GM21447 (cell line): ENCODE measurements at regions not wholly inside any gene's neighbourhood (a gene's known extent, or its start where the extent isn't known, plus 50 kb on each side); places are given as distances from the start of the nearest gene placed in this dataset.

ENCODE experiments used
- ATAC-seq: cut with Tn5 transposase; IDR thresholded peaks from one replicate; pipeline ENCODE4 v1.9.1; 2021; ENCODE audit not compliant: unreplicated experiment

GRCh38 chr20:20835897-20836296, 123.5 kb upstream of the RALGAPA2 start:
- no peak for ATAC-seq

- no peak for ATAC-seq
Measured at GRCh38 chr20:20834008-20834407, 121.6 kb upstream of the RALGAPA2 start.

- no peak for ATAC-seq
Measured at GRCh38 chr20:20832715-20833114, 120.3 kb upstream of the RALGAPA2 start.

GRCh38 chr20:20831794-20832193, 119.3 kb upstream of the RALGAPA2 start:
- no peak for ATAC-seq

GRCh38 chr20:20829681-20830080, 117.2 kb upstream of the RALGAPA2 start:
- no peak for ATAC-seq

- no peak for ATAC-seq
Measured at GRCh38 chr20:20827992-20828597, 115.7 kb upstream of the RALGAPA2 start.

- peak; percentile 65 for ATAC-seq
Measured at GRCh38 chr20:20824924-20825584, 112.6 kb upstream of the RALGAPA2 start.

GRCh38 chr20:20823476-20823881, 111.0 kb upstream of the RALGAPA2 start:
- no peak for ATAC-seq

- ATAC-seq = no peak
Measured at GRCh38 chr20:20821484-20822260, 109.2 kb upstream of the RALGAPA2 start.

GRCh38 chr20:20820785-20821483, 108.5 kb upstream of the RALGAPA2 start:
- no peak for ATAC-seq

- no peak for ATAC-seq
Measured at GRCh38 chr20:20820104-20820503, 107.7 kb upstream of the RALGAPA2 start.

- no peak for ATAC-seq
Measured at GRCh38 chr20:20816969-20817755, 104.7 kb upstream of the RALGAPA2 start.

- no peak for ATAC-seq
Measured at GRCh38 chr20:20815711-20816455, 103.4 kb upstream of the RALGAPA2 start.

- no peak for ATAC-seq
Measured at GRCh38 chr20:20814685-20815084, 102.2 kb upstream of the RALGAPA2 start.

- ATAC-seq = no peak
Measured at GRCh38 chr20:20812136-20812535, 99.7 kb upstream of the RALGAPA2 start.

GRCh38 chr20:20808016-20808415, 95.6 kb upstream of the RALGAPA2 start:
- no peak for ATAC-seq

- ATAC-seq = no peak
Measured at GRCh38 chr20:20806121-20807095, 94.0 kb upstream of the RALGAPA2 start.

- no peak for ATAC-seq
Measured at GRCh38 chr20:20803011-20803410, 90.6 kb upstream of the RALGAPA2 start.

GRCh38 chr20:20802328-20802727, 89.9 kb upstream of the RALGAPA2 start:
- ATAC-seq = no peak
